ENCODE measurements at regions not wholly inside any gene's neighbourhood (a gene's known extent, or its start where the extent isn't known, plus 50 kb on each side); places are given as distances from the start of the nearest gene placed in this dataset.

DNA sequence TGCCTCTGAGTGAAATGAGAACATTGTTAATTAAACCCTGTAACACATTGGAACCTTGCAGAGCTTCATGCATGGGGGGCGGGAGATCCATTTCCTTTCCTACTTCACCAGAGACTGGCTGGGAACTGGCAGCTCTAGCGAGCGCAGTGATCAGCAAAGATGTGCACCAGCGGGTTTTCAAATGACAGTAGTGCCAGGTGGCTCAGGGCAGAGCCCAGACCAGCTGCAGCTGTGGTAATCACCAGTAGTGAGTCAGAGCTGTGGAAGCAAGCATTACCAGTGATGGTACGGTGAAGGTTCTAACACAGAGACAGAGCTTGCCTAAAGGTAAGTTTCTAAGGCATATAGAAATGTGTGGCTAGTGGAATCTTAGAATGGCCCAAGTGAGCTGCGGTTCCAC lies 1009.7 kb upstream of the CELF2 start:
- FAIRE-seq: no peak
- H3K9me3 ChIP-seq (ENCODE audit: control insufficient read depth, low read depth, low read length): no peaks in the 10 kb centered on the region
- dilution Hi-C loops (cut with MboI; ENCODE audit: extremely low pct_ligation_motif_present, low sequenced_read_pairs): no loop called here
- no peak overlapping the region for H3K9ac ChIP-seq (ENCODE audit: control insufficient read depth, extremely low read depth, insufficient read depth, low read length)
- no peaks in the 10 kb centered on the region for H3K27me3 ChIP-seq (ENCODE audit: control insufficient read depth, extremely low read depth, insufficient read depth, low read length)
- H3K79me2 ChIP-seq (ENCODE audit: control insufficient read depth, insufficient read depth, low read length): no peaks in the 10 kb centered on the region
- no peak for DNase-seq (ENCODE audit: low read depth, low spot score)
- H3K27ac ChIP-seq (ENCODE audit: control insufficient read depth, insufficient read depth, low read length): no peak overlapping the region
- no peak overlapping the region for H3K4me2 ChIP-seq (ENCODE audit: control insufficient read depth, extremely low read depth, insufficient read depth, low read depth, low read length)
- TF ChIP-seq, protein P1, sequence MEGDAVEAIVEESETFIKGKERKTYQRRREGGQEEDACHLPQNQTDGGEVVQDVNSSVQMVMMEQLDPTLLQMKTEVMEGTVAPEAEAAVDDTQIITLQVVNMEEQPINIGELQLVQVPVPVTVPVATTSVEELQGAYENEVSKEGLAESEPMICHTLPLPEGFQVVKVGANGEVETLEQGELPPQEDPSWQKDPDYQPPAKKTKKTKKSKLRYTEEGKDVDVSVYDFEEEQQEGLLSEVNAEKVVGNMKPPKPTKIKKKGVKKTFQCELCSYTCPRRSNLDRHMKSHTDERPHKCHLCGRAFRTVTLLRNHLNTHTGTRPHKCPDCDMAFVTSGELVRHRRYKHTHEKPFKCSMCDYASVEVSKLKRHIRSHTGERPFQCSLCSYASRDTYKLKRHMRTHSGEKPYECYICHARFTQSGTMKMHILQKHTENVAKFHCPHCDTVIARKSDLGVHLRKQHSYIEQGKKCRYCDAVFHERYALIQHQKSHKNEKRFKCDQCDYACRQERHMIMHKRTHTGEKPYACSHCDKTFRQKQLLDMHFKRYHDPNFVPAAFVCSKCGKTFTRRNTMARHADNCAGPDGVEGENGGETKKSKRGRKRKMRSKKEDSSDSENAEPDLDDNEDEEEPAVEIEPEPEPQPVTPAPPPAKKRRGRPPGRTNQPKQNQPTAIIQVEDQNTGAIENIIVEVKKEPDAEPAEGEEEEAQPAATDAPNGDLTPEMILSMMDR (optimal IDR thresholded peaks at IDR 0.05 in 1 of 3, IDR thresholded peaks at IDR 0.05 in 1 of 3, conservative IDR thresholded peaks at IDR 0.05 in 1 of 3; ENCODE audit: extremely low read depth in 1 of 3, insufficient read depth in 2 of 3, low read length in 3 of 3): no peak
- no peak for TF ChIP-seq EZH2 (IDR thresholded peaks at IDR 0.05; ENCODE audit: low read length)
- no peak overlapping the region for H2AFZ ChIP-seq (ENCODE audit: control insufficient read depth, low read length)
- H4K20me1 ChIP-seq (ENCODE audit: control insufficient read depth, extremely low read depth, insufficient read depth, low read length): no peaks in the 10 kb centered on the region
- H3K9me1 ChIP-seq (ENCODE audit: control insufficient read depth, extremely low read depth, insufficient read depth, low read length): no peaks in the 10 kb centered on the region
- no peaks in the 10 kb centered on the region for H3K36me3 ChIP-seq (ENCODE audit: control insufficient read depth in 2 of 2, extremely low read depth in 1 of 2, insufficient read depth in 2 of 2, low read length in 2 of 2)
- no peaks in the 10 kb centered on the region for H3K4me1 ChIP-seq (ENCODE audit: control insufficient read depth, extremely low read depth, insufficient read depth, low read length)
- no peak overlapping the region for H3K4me3 ChIP-seq (ENCODE audit: control insufficient read depth in 2 of 3, extremely low read depth in 1 of 3, insufficient read depth in 2 of 3, low read depth in 1 of 3, low read length in 3 of 3)

GRCh38 chr10:10010397-10010796 lies 1007.3 kb upstream of the CELF2 start:
- FAIRE-seq: no peak
- H2AFZ ChIP-seq (ENCODE audit: control insufficient read depth, low read length): no peak overlapping the region
- dilution Hi-C loops (cut with MboI; ENCODE audit: extremely low pct_ligation_motif_present, low sequenced_read_pairs): no loop called here

More at GRCh38 chr10:10010397-10010796, 1007.3 kb upstream of the CELF2 start:
- Histone ChIP-seq H3K9ac (ENCODE audit: control insufficient read depth, extremely low read depth, insufficient read depth, low read length) (no peak overlapping the region), H3K4me2 (ENCODE audit: control insufficient read depth, extremely low read depth, insufficient read depth, low read depth, low read length) (no peak overlapping the region), H3K4me3 (ENCODE audit: control insufficient read depth in 2 of 3, extremely low read depth in 1 of 3, insufficient read depth in 2 of 3, low read depth in 1 of 3, low read length in 3 of 3) (no peak overlapping the region), H4K20me1 (ENCODE audit: control insufficient read depth, extremely low read depth, insufficient read depth, low read length) (no peaks in the 10 kb centered on the region), H3K9me3 (ENCODE audit: control insufficient read depth, low read depth, low read length) (no peaks in the 10 kb centered on the region), H3K4me1 (ENCODE audit: control insufficient read depth, extremely low read depth, insufficient read depth, low read length) (no peaks in the 10 kb centered on the region), H3K36me3 (ENCODE audit: control insufficient read depth in 2 of 2, extremely low read depth in 1 of 2, insufficient read depth in 2 of 2, low read length in 2 of 2) (no peaks in the 10 kb centered on the region), H3K27ac (ENCODE audit: control insufficient read depth, insufficient read depth, low read length) (no peak overlapping the region), H3K27me3 (ENCODE audit: control insufficient read depth, extremely low read depth, insufficient read depth, low read length) (no peaks in the 10 kb centered on the region), H3K9me1 (ENCODE audit: control insufficient read depth, extremely low read depth, insufficient read depth, low read length) (no peaks in the 10 kb centered on the region), H3K79me2 (ENCODE audit: control insufficient read depth, insufficient read depth, low read length) (no peaks in the 10 kb centered on the region)
- DNase-seq (ENCODE audit: low read depth, low spot score): no peak
- TF ChIP-seq EZH2 (IDR thresholded peaks at IDR 0.05; ENCODE audit: low read length): no peak
- TF ChIP-seq, protein P1 (optimal IDR thresholded peaks at IDR 0.05 in 1 of 3, IDR thresholded peaks at IDR 0.05 in 1 of 3, conservative IDR thresholded peaks at IDR 0.05 in 1 of 3; ENCODE audit: extremely low read depth in 1 of 3, insufficient read depth in 2 of 3, low read length in 3 of 3): no peak
